Panc1 (cell line): ENCODE measurements at regions not wholly inside any gene's neighbourhood (a gene's known extent, or its start where the extent isn't known, plus 50 kb on each side); places are given as distances from the start of the nearest gene placed in this dataset.

Source experiments
- ATAC-seq: fragments of 200-7000 bp; cut with Tn5 transposase; 2 replicates; pipeline ENCODE4 v1.9.1; 2020; ENCODE audit warnings: mild to moderate bottlenecking, moderate library complexity
- BruUV-seq: library from RNA; stranded (reverse); fragments of 400-500 nt; replicated peaks from 2 replicates; lab custom pipeline; 2021; lab: Mats Ljungman, UMichigan
- CTCF ChIA-PET: fragments of 300-600 bp; sonication (Branson Sonifier 250); formaldehyde crosslinking; loops from one replicate; lab custom pipeline; 2022; ENCODE audit warnings: antibody characterized with exemption; lab: Charles Lee
- POLR2A ChIA-PET: fragments of 300-600 bp; sonication (Branson Sonifier 250); formaldehyde crosslinking; loops from one replicate; lab custom pipeline; 2022; ENCODE audit warnings: antibody characterized with exemption; lab: Charles Lee
- DNase-seq: peaks from one replicate; pipeline ENCODE4 v3.0.0-alpha.2; 2010; ENCODE audit warnings: low read depth, low spot score
- H3K27ac ChIP-seq: 2 replicates; pipeline ENCODE4 v1.5.1; 2011; ENCODE audit warnings: mild to moderate bottlenecking, low read length, inconsistent platforms
- H3K27me3 ChIP-seq: fragments of 200-500 bp; sonication (Bioruptor generic); 2 replicates; pipeline ENCODE4 v1.6.0; 2014; ENCODE audit warnings: low read length, inconsistent platforms; ENCODE audit not compliant: control insufficient read depth, insufficient read depth
- H3K36me3 ChIP-seq: fragments of 200-500 bp; sonication (Bioruptor generic); 2 replicates; pipeline ENCODE4 v1.5.1; 2014; ENCODE audit warnings: inconsistent platforms, mild to moderate bottlenecking, low read length, moderate library complexity; ENCODE audit not compliant: control insufficient read depth, insufficient read depth
- H3K4me1 ChIP-seq: 2 replicates; pipeline ENCODE4 v1.5.1; 2011; ENCODE audit warnings: inconsistent platforms, mild to moderate bottlenecking, low read length, moderate library complexity; ENCODE audit not compliant: control insufficient read depth, insufficient read depth
- H3K4me3 ChIP-seq, 2 experiments: 2 replicates each; pipeline ENCODE4 v1.5.1; 2011 to 2012; ENCODE audit warnings: low read depth in 2 of 2, low read length in 2 of 2, mild to moderate bottlenecking in 2 of 2, inconsistent platforms in 1 of 2, moderate library complexity in 1 of 2
- H3K9me3 ChIP-seq: fragments of 200-500 bp; sonication (Bioruptor generic); 2 replicates; pipeline ENCODE4 v1.5.1; 2014; ENCODE audit warnings: low read depth, mild to moderate bottlenecking, inconsistent platforms, low read length, moderate library complexity; ENCODE audit not compliant: control insufficient read depth, insufficient read depth
- POLR2AphosphoS5 ChIP-seq: IDR thresholded peaks from 2 replicates; pipeline ENCODE4 v1.6.1; 2012; ENCODE audit warnings: mild to moderate bottlenecking, low read depth, low read length, moderate library complexity
- SIN3A ChIP-seq: IDR thresholded peaks from 2 replicates; pipeline ENCODE4 v1.6.1; 2012; ENCODE audit warnings: low read depth, mild to moderate bottlenecking, low read length, moderate library complexity, borderline replicate concordance; ENCODE audit not compliant: insufficient read depth
- TCF7L2 ChIP-seq: IDR thresholded peaks from 2 replicates; pipeline ENCODE4 v1.6.1; 2011; ENCODE audit warnings: mild to moderate bottlenecking, low read depth, low read length, inconsistent platforms
- in situ Hi-C: cut with HindIII; loops from 2 replicates; pipeline ENCODE4 v1.10.0; 2016; ENCODE audit warnings: low sequenced_read_pairs, low pct_unique_long_range_greater_than_20kb
- intact Hi-C: fragments of 100-400 bp; cut with micrococcal nuclease; formaldehyde crosslinking; loops from one replicate; pipeline ENCODE4 v1.10.0; 2022; ENCODE audit not compliant: unreplicated experiment
- TF ChIP-seq, protein P1 (sequence below): fragments of 450-650 bp; IDR thresholded peaks from 2 replicates; pipeline ENCODE4 v1.5.1; 2017; ENCODE audit warnings: mild to moderate bottlenecking
- TF ChIP-seq, protein P2 (sequence below), 2 experiments: IDR thresholded peaks; 2 replicates each; pipeline ENCODE4 v1.6.1; 2011 to 2012; ENCODE audit warnings: low read depth in 2 of 2, control low read depth in 1 of 2, low read length in 1 of 2, mild to moderate bottlenecking in 1 of 2, moderate library complexity in 1 of 2; ENCODE audit not compliant: insufficient read depth in 1 of 2

DNA sequence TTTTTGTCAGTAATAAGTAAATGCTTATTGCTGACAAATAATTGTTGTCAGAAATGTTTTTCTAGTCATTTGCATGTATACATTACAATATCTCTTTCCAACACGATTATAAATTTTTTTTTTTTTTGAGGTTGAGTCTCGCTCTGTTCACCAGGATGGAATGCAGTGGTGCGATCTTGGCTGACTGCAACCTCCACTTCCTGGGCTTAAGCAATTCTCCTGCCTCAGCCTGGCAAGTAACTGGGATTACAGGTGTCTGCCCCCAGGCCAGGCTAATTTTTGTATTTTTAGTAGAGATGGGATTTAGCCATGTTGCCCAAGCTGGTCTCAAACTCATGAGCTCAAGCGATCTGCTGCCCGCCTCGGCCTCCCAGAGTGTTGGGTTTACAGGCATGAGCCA lies 72.0 kb upstream of the ATF3 start:
- ChIA-PET POLR2A (no interaction called here), CTCF (no interaction called here)
- DNase-seq (no peak), ATAC-seq (no peak)
- Histone ChIP-seq H3K36me3 (no peaks in the 10 kb centered on the region), H3K27me3 (no peaks in the 10 kb centered on the region), H3K4me1 (no peaks in the 10 kb centered on the region), H3K9me3 (peaks cover 12% of the 10 kb centered on the region; the same call in 1 of the 2 replicates), H3K4me3 (no peak overlapping the region), H3K27ac (no peak overlapping the region)
- no TSS peak for BruUV-seq
- TF ChIP-seq SIN3A (no peak), TCF7L2 (no peak), POLR2AphosphoS5 (no peak)
- TF ChIP-seq, protein P1, sequence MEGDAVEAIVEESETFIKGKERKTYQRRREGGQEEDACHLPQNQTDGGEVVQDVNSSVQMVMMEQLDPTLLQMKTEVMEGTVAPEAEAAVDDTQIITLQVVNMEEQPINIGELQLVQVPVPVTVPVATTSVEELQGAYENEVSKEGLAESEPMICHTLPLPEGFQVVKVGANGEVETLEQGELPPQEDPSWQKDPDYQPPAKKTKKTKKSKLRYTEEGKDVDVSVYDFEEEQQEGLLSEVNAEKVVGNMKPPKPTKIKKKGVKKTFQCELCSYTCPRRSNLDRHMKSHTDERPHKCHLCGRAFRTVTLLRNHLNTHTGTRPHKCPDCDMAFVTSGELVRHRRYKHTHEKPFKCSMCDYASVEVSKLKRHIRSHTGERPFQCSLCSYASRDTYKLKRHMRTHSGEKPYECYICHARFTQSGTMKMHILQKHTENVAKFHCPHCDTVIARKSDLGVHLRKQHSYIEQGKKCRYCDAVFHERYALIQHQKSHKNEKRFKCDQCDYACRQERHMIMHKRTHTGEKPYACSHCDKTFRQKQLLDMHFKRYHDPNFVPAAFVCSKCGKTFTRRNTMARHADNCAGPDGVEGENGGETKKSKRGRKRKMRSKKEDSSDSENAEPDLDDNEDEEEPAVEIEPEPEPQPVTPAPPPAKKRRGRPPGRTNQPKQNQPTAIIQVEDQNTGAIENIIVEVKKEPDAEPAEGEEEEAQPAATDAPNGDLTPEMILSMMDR: no peak
- TF ChIP-seq, protein P2, sequence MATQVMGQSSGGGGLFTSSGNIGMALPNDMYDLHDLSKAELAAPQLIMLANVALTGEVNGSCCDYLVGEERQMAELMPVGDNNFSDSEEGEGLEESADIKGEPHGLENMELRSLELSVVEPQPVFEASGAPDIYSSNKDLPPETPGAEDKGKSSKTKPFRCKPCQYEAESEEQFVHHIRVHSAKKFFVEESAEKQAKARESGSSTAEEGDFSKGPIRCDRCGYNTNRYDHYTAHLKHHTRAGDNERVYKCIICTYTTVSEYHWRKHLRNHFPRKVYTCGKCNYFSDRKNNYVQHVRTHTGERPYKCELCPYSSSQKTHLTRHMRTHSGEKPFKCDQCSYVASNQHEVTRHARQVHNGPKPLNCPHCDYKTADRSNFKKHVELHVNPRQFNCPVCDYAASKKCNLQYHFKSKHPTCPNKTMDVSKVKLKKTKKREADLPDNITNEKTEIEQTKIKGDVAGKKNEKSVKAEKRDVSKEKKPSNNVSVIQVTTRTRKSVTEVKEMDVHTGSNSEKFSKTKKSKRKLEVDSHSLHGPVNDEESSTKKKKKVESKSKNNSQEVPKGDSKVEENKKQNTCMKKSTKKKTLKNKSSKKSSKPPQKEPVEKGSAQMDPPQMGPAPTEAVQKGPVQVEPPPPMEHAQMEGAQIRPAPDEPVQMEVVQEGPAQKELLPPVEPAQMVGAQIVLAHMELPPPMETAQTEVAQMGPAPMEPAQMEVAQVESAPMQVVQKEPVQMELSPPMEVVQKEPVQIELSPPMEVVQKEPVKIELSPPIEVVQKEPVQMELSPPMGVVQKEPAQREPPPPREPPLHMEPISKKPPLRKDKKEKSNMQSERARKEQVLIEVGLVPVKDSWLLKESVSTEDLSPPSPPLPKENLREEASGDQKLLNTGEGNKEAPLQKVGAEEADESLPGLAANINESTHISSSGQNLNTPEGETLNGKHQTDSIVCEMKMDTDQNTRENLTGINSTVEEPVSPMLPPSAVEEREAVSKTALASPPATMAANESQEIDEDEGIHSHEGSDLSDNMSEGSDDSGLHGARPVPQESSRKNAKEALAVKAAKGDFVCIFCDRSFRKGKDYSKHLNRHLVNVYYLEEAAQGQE (IDR thresholded peaks at IDR 0.05; ENCODE audit: insufficient read depth in 1 of 2, low read depth in 2 of 2, low read length in 1 of 2): no peak
- intact Hi-C loops: no loop called here
- in situ Hi-C loops: no loop called here

DNA sequence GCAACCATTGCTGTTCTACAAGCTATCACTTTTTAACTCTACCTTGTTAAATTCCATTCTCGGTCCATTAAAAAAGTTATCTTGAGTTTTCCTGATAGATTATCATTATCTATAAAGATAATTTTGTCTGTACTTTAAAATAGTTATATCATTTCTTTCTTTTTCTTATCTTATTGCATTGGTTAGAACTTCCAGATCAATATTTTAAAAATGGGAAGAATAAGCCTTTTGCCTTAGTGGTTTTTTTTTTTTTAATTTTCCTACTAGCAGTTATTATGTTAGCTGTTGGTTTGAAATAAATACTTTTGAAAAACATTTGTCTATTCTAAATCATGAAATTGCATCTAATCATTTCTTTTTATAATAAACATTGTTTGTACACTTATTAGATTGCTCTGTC lies 71.0 kb upstream of the ATF3 start:
- intact Hi-C loops: no loop called here
- DNase-seq: no peak
- CTCF ChIA-PET: interaction anchor here (0.5 kb wide), 1 partner anchor 93 kb away, joined by 6 read pairs; no protein-coding TSS in a partner anchor
- in situ Hi-C loops: no loop called here
- TF ChIP-seq, protein P1: no peak
- no peak for TF ChIP-seq TCF7L2
- TF ChIP-seq, protein P2 (IDR thresholded peaks at IDR 0.05; ENCODE audit: insufficient read depth in 1 of 2, low read depth in 2 of 2, low read length in 1 of 2): no peak
- TF ChIP-seq POLR2AphosphoS5: no peak
- TF ChIP-seq SIN3A: no peak
- no peak overlapping the region for H3K27ac ChIP-seq
- ATAC-seq: no peak
- no peaks in the 10 kb centered on the region for H3K36me3 ChIP-seq
- no peak overlapping the region for H3K4me3 ChIP-seq
- no peaks in the 10 kb centered on the region for H3K27me3 ChIP-seq
- peaks cover 12% of the 10 kb centered on the region; the same call in 1 of the 2 replicates for H3K9me3 ChIP-seq
- no peaks in the 10 kb centered on the region for H3K4me1 ChIP-seq
- POLR2A ChIA-PET: no interaction called here
- no TSS peak for BruUV-seq
